Cardiac fibroblast (primary cell): ENCODE measurements at regions not wholly inside any gene's neighbourhood (a gene's known extent, or its start where the extent isn't known, plus 50 kb on each side); places are given as distances from the start of the nearest gene placed in this dataset.

Source experiments
- DNase-seq, 2 donors: peaks; one replicate each; pipeline versions ENCODE4 v3.0.0 to v3.0.0-alpha.2; 2010; ENCODE audit warnings: low read depth in 2 of 2
- H3K4me3 ChIP-seq, 2 donors: replicated peaks in 1 of 2; 1 replicate in 1 of 2; 2 replicates in 1 of 2; pipeline ENCODE4 v1.5.1; 2011; ENCODE audit warnings: low read depth in 2 of 2, low read length in 2 of 2, mild to moderate bottlenecking in 2 of 2, moderate library complexity in 1 of 2
- TF ChIP-seq, protein P1 (sequence below): IDR thresholded peaks from one replicate; pipeline ENCODE4 v1.5.1; 2011; ENCODE audit warnings: low read depth, mild to moderate bottlenecking, low read length, inconsistent platforms

DNA sequence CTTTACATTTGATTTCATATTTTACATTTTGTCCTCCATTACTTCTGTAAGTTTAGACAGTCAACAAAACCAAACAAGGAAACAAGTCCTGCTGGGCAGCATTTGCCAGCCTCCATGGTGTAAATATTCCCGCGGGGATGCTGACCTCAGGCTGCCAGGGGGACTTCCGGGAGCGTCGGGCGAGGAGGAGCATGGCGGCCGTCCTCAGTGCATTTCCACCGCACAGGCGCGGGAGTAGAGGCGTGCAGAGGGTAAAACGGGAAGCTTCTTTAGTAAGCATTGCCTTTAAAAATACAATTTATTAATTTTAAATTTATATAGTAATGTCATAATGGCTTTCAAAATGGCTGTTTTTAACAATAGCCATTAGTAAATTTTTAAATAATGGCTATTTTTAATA lies 385.3 kb upstream of the IRX4 start:
- DNase-seq, result no peak
- TF ChIP-seq, protein P1, sequence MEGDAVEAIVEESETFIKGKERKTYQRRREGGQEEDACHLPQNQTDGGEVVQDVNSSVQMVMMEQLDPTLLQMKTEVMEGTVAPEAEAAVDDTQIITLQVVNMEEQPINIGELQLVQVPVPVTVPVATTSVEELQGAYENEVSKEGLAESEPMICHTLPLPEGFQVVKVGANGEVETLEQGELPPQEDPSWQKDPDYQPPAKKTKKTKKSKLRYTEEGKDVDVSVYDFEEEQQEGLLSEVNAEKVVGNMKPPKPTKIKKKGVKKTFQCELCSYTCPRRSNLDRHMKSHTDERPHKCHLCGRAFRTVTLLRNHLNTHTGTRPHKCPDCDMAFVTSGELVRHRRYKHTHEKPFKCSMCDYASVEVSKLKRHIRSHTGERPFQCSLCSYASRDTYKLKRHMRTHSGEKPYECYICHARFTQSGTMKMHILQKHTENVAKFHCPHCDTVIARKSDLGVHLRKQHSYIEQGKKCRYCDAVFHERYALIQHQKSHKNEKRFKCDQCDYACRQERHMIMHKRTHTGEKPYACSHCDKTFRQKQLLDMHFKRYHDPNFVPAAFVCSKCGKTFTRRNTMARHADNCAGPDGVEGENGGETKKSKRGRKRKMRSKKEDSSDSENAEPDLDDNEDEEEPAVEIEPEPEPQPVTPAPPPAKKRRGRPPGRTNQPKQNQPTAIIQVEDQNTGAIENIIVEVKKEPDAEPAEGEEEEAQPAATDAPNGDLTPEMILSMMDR, result no peak
- no peak overlapping the region for H3K4me3 ChIP-seq

DNA sequence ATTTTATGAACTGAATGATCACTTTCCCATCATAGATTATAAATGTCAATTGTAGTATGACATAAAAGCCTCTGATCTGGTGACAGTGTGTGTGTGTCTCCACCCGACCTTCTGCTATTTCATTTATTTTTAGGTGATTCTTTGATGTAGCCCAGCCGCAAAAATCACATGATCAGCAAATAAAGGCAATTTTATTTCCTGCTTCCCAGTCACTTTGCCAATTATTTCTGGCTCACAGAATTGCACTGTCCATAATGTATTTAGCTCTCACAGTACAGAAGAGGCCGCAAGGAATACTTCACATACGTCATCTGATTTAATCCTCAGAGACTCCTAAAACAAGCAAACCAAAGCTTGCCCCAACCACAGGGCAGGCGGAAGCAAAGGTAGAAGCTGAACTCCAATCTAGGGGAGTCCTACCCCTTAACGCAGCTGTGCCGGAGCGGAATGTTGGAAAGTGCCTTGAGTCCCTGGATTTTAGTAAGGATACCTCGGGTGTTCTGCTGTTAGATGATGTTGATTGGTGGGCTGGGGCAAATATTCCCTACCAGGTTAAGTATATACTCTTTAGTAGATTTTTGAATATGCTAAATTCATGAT lies 384.0 kb upstream of the IRX4 start:
- no peak for DNase-seq
- H3K4me3 ChIP-seq, result no peak overlapping the region
- TF ChIP-seq, protein P1, result no peak

DNA sequence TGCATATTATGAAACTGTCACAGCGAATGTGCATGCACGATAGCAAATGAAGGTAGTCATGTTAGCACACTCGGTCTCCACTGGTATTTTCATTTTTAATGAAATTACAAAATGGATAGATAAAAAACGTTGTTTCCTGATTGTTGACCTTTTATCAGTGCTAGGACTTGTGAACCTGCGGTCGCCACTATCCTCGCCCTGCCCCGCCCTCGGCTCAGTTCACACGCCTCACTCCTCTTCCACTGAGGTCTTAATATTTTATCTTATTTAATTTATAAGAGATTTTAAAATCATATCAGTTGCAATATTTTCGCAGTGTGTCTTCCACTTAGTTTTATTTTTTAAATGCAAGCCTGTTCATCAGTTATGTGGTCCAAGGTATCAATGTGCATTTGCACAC lies 382.6 kb upstream of the IRX4 start:
- no peak overlapping the region for H3K4me3 ChIP-seq
- TF ChIP-seq, protein P1, result no peak
- DNase-seq, result no peak

DNA sequence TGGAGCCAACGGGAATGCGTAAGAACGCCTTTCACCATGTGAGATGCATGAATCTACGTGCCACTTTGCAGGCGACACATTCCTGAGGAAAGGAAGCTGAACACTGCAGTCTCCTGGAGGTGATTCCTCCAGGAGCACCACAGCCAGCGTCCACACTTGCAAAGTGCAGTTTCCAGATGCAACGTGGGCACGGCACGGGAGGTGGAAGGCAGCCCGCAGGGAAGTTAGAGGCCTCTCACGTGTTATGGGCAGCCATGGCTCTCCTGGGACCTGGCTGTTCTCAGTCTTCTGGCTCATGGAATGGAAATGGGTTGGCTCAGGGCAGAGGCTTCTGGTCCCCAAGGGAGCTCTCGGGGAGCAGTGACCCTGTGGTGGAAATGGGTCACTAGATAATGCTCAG lies 381.0 kb upstream of the IRX4 start:
- TF ChIP-seq, protein P1, result no peak
- no peak for DNase-seq
- no peak overlapping the region for H3K4me3 ChIP-seq

DNA sequence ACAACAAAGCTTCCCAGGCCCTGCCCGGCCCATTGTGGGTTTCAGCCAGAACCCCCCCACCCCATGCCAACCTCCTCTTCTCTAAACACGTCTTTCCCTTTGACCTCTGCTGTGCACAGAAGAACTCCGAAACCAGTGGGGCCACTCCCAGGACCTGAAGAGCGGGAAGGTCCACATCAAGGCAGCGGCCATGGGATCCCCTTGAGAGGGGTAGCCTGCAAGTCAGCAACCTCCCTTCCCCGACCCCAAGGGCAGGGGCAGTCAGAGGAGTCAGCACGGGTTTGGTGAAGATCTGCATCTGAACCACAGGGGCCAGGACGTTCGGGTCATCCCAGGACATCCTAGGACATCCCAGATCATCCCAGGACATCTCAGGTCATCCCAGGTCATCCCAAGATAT lies 379.9 kb upstream of the IRX4 start:
- TF ChIP-seq, protein P1, result no peak
- no peak overlapping the region for H3K4me3 ChIP-seq
- DNase-seq, result no peak

DNA sequence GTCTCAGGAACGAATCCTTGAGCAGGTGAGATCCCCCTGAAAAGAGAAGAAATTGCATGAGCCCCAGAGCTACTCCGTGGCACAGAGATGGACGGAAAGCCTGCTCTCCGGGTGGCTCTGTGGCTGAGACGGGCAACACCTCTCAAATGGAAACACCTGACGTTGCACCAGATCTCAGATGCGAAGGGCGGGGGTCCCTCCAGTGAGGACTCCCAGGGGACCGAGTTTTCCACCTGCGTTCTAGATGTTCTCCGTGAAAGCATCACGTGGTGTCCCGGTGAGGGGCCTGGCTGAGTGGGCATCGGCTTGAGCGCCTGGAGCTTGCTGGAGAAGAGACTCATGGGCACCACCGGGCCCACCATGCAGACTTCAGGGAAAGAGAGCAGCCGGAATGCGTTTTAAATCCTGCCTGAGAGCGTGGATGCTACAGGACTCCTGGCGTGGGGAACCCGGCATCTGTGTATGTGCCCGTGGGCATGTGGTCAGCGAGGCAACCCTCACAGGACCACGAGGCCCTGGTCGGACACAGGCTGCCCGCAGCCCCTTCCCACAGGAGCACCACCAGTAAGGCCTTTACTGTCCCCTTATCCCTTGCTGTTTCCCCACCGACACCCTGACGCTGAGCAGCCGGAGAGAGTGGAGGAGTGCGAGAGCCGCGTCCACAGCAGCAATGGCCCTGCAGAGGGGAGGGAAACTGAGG lies 378.4 kb upstream of the IRX4 start:
- H3K4me3 ChIP-seq, result no peak overlapping the region
- no peak for DNase-seq
- TF ChIP-seq, protein P1, result no peak
